ENCODE measurements at regions not wholly inside any gene's neighbourhood (a gene's known extent, or its start where the extent isn't known, plus 50 kb on each side); places are given as distances from the start of the nearest gene placed in this dataset.

DNA sequence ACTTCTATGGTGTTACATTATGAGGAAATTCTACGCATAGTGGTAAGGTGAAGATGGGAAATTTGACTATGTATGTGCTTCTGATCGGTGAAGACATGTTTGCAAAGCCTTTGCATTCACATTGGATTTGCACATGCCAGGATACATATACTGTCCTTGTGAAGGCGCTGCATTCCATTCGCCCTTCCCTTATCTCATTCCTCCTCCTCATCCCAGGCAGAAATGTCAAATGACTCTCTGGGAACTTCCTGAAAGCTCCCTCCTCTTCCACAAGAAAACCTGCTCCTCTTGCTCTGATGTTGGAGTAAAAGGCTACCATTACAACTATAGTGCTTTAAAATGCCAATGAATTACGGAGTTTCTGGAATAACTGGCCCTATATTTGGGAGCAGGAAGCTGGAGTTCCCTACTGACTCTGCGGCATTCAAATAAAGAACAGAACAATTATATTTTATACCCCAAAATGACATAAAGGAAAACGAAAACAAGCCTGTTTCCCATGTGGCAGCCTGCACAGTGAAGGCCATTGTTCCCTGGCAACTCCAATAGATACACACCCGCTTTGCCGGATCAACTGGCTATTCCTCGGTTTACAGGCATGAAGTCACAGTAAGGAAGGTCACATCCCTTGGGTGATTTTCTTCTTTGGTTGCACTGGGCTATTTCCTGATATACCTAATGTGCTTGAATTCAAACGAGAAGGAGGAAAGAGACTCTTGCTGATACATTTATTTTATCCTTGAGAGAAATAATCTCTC is 84.5 kb downstream of the AREG start:
- no peak for TF ChIP-seq ZNF256 (CRISPR knock-in tag; conservative IDR thresholded peaks at IDR 0.05)
- TF ChIP-seq HHEX (CRISPR knock-in tag; IDR thresholded peaks at IDR 0.05) = no peak
- no peak for TF ChIP-seq NR2F2 (IDR thresholded peaks at IDR 0.05; ENCODE audit: borderline replicate concordance, low read depth)
- no peak for TF ChIP-seq ZNF776 (CRISPR knock-in tag; IDR thresholded peaks at IDR 0.05)
- Histone ChIP-seq H3K27me3 (ENCODE audit: control insufficient read depth in 1 of 2, insufficient read depth in 2 of 2, low read length in 2 of 2) (no peaks in the 10 kb centered on the region), H3K9ac (ENCODE audit: insufficient read depth, low read depth, low read length) (no peak overlapping the region), H2AFZ (ENCODE audit: low read length) (no peak overlapping the region), H3K9me3 (ENCODE audit: low read length) (no peaks in the 10 kb centered on the region), H3K36me3 (replicated peaks in 1 of 2; ENCODE audit: control insufficient read depth in 1 of 2, insufficient read depth in 2 of 2, low read length in 2 of 2) (no peaks in the 10 kb centered on the region), H3K27ac (ENCODE audit: extremely low read length, insufficient read depth, low read length) (no peak overlapping the region), H4K20me1 (ENCODE audit: insufficient read depth, low read length) (no peaks in the 10 kb centered on the region), H3K4me3 (replicated peaks in 1 of 3; ENCODE audit: insufficient read depth in 1 of 3, low read depth in 2 of 3, low read length in 3 of 3) (no peak overlapping the region), H3K4me2 (ENCODE audit: low read depth, low read length) (no peak overlapping the region), H3K4me1 (ENCODE audit: insufficient read depth, low read length) (peaks cover 6% of the 10 kb centered on the region; the same call in 1 of the 2 replicates), H3K79me2 (ENCODE audit: insufficient read depth, low read length) (no peaks in the 10 kb centered on the region)
- CTCF ChIA-PET (ENCODE audit: low intra/inter-chr PET ratio, low total read pairs) = no interaction called here
- in situ Hi-C loops (cut with HindIII; ENCODE audit: extremely low pct_ligation_motif_present, low pct_unique_long_range_greater_than_20kb) = loop anchor here (10.0 kb wide), 1 partner anchor 145 kb away; no protein-coding TSS in a partner anchor
- DNase-seq (ENCODE audit: low spot score) (no peak), FAIRE-seq (no peak), ATAC-seq (no peak)
- intact Hi-C loops (cut with micrococcal nuclease; ENCODE audit: unreplicated experiment) = no loop called here
- POLR2A ChIA-PET = no interaction called here
- WGBS (ENCODE audit: low lambda C conversion rate) = 77% methylated on average over 11 of the region's 11 CpGs
- BruUV-seq (replicated peaks) = no TSS peak

DNA sequence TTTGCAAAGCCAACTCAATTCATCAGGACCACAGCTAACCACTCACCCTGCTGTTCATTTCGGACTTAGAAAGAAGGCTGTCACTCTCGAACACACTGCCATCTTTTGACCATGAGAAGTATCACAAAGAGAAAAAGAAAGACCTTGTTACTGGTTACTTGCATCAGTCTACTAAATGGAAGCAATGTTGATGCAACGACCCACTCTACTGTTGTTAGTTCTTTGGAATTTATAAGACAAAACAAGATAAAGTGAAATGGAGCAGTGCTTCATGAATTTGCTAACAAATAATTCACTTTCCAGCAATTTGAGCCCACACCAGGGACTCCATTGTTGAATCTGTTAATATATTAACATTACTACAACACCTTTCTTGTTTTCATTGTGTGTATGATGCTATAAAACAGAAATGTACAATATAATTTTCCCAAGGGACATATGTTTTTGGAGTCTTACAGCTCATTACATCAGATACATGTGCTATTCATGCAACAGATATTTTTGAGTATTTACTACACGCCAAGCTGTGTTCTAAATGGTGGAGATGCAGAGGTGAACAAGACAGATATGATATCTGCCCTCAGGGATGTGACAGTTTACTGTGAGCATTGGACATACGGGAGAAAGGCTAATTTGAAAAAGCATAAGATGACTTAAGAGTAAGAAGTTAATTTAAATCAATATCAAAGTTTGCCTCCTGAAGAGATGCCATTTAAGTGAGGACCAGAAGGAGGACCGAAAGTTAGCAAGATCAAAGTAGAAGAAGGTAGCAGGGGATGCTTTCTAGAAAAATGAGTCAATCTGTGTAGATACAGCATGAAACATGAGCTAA is 87.2 kb downstream of the AREG start:
- WGBS (ENCODE audit: low lambda C conversion rate) = 44% methylated on average over 6 of the region's 6 CpGs
- FAIRE-seq (peak; percentile 81), ATAC-seq (peak; percentile 93), DNase-seq (ENCODE audit: low spot score) (peak; percentile 75)
- H3K9me3 ChIP-seq (ENCODE audit: low read length) = no peaks in the 10 kb centered on the region
- H3K4me1 ChIP-seq (ENCODE audit: insufficient read depth, low read length) = peaks cover 6% of the 10 kb centered on the region; the same call in 1 of the 2 replicates
- no peak overlapping the region for H3K27ac ChIP-seq (ENCODE audit: extremely low read length, insufficient read depth, low read length)
- H3K9ac ChIP-seq (ENCODE audit: insufficient read depth, low read depth, low read length) = no peak overlapping the region
- no TSS peak for BruUV-seq (replicated peaks)
- H3K4me3 ChIP-seq (replicated peaks in 1 of 3; ENCODE audit: insufficient read depth in 1 of 3, low read depth in 2 of 3, low read length in 3 of 3) = no peak overlapping the region
- H3K4me2 ChIP-seq (ENCODE audit: low read depth, low read length) = peak overlapping the region; percentile 29; the same call in 1 of the 2 replicates
- no peaks in the 10 kb centered on the region for H3K79me2 ChIP-seq (ENCODE audit: insufficient read depth, low read length)
- intact Hi-C loops (cut with micrococcal nuclease; ENCODE audit: unreplicated experiment) (loop anchor here (1.0 to 2.0 kb wide), 3 partner anchors 91 to 155 kb away; no protein-coding TSS in a partner anchor), in situ Hi-C loops (cut with HindIII; ENCODE audit: extremely low pct_ligation_motif_present, low pct_unique_long_range_greater_than_20kb) (loop anchor here (10.0 kb wide), 1 partner anchor 143 kb away; no protein-coding TSS in a partner anchor)
- CTCF ChIA-PET (ENCODE audit: low intra/inter-chr PET ratio, low total read pairs) = interaction anchor here (1.5 to 1.8 kb wide), 4 partner anchors 91 to 161 kb away, joined by 4 to 12 read pairs (median 6); no protein-coding TSS in a partner anchor
- peak overlapping the region; percentile 91 for H2AFZ ChIP-seq (ENCODE audit: low read length)
- no peaks in the 10 kb centered on the region for H3K27me3 ChIP-seq (ENCODE audit: control insufficient read depth in 1 of 2, insufficient read depth in 2 of 2, low read length in 2 of 2)
- POLR2A ChIA-PET = interaction anchor here (0.8 to 1.3 kb wide), 4 partner anchors 74 to 139 kb away, joined by 3 to 4 read pairs (median 3); no protein-coding TSS in a partner anchor
- no peaks in the 10 kb centered on the region for H4K20me1 ChIP-seq (ENCODE audit: insufficient read depth, low read length)
- H3K36me3 ChIP-seq (replicated peaks in 1 of 2; ENCODE audit: control insufficient read depth in 1 of 2, insufficient read depth in 2 of 2, low read length in 2 of 2) = no peaks in the 10 kb centered on the region
- TF ChIP-seq ZNF441 (CRISPR knock-in tag; IDR thresholded peaks at IDR 0.05; ENCODE audit: borderline replicate concordance) = no peak
- TF ChIP-seq ZNF367 (CRISPR knock-in tag; IDR thresholded peaks at IDR 0.05; ENCODE audit: borderline replicate concordance) = no peak
- no peak for TF ChIP-seq ZBTB8A (CRISPR knock-in tag; IDR thresholded peaks at IDR 0.05; ENCODE audit: borderline replicate concordance, low read depth)
- no peak for TF ChIP-seq ZNF292 (CRISPR knock-in tag; IDR thresholded peaks at IDR 0.05; ENCODE audit: borderline replicate concordance, low read depth)
- TF ChIP-seq ZBTB3 (CRISPR knock-in tag; IDR thresholded peaks at IDR 0.05; ENCODE audit: borderline replicate concordance, low read depth) = no peak
- TF ChIP-seq ZNF770 (CRISPR knock-in tag; IDR thresholded peaks at IDR 0.05) = no peak
